A549 (cell line): ENCODE measurements at regions not wholly inside any gene's neighbourhood (a gene's known extent, or its start where the extent isn't known, plus 50 kb on each side); places are given as distances from the start of the nearest gene placed in this dataset.

Experiments used
- ATAC-seq, 2 experiments: fragments of 200-7000 bp in 1 of 2; fragments of >200 bp in 1 of 2; cut with Nextera tagmentation in 1 of 2; cut with Tn5 transposase in 1 of 2; 3 replicates each; pipeline versions ENCODE4 v1.8.0 to v1.9.1; 2018 to 2020; ENCODE audit warnings: mild to moderate bottlenecking in 1 of 2, moderate library complexity in 1 of 2
- CTCF ChIA-PET: fragments of 300-600 bp; sonication (Branson Sonifier 250); formaldehyde crosslinking; extraction: SDS; loops from one replicate; lab custom pipeline; 2021; ENCODE audit warnings: antibody characterized with exemption, inconsistent platforms; lab: Yijun Ruan, JAX
- POLR2A ChIA-PET: fragments of 350-600 bp; formaldehyde crosslinking; extraction: SDS; loops from one replicate; lab custom pipeline; 2021; ENCODE audit warnings: antibody characterized with exemption, inconsistent platforms; lab: Yijun Ruan, JAX
- DNase-seq, 2 experiments: peaks; one replicate each; pipeline versions ENCODE4 v3.0.0 to v3.0.0-alpha.2; 2011 to 2016; ENCODE audit warnings: low read depth in 1 of 2, low spot score in 1 of 2
- FAIRE-seq: peaks from 2 replicates; lab custom pipeline; 2011; peaks lifted over from hg19 to GRCh38; lab: Jason Lieb, UNC
- H3K27ac ChIP-seq, 2 experiments: fragments of >200 bp; sonication (Bioruptor Twin); formaldehyde crosslinking; 3 replicates each; pipeline ENCODE4 v1.5.1; 2016 to 2017
- H3K4me1 ChIP-seq: fragments of >200 bp; sonication (Bioruptor Twin); formaldehyde crosslinking; 3 replicates; pipeline ENCODE4 v1.6.1; 2016
- H3K4me2 ChIP-seq: fragments of >200 bp; sonication (Bioruptor Twin); formaldehyde crosslinking; 3 replicates; pipeline ENCODE4 v1.6.1; 2016
- H3K4me3 ChIP-seq: fragments of >200 bp; sonication (Bioruptor Twin); formaldehyde crosslinking; 3 replicates; pipeline ENCODE4 v1.5.1; 2016
- H3K9me3 ChIP-seq: fragments of >200 bp; sonication (Bioruptor Twin); formaldehyde crosslinking; 3 replicates; pipeline ENCODE4 v1.6.1; 2016
- CBX8 ChIP-seq: fragments of 200-600 bp; sonication (generic); IDR thresholded peaks from 2 replicates; pipeline ENCODE4 v1.6.1; 2016
- EP300 ChIP-seq, 2 experiments: fragments of >200 bp; sonication (Bioruptor Twin); formaldehyde crosslinking; IDR thresholded peaks; 2 replicates in 1 of 2; 3 replicates in 1 of 2; pipeline ENCODE4 v1.6.1; 2016 to 2017
- FOSL2 ChIP-seq, 2 experiments: fragments of 450-650 bp in 1 of 2; fragments of >200 bp in 1 of 2; sonication (Bioruptor Twin) in 1 of 2; formaldehyde crosslinking; IDR thresholded peaks; 2 replicates each; pipeline versions ENCODE4 v1.5.0 to v1.6.1; 2016 to 2020; ENCODE audit warnings: mild to moderate bottlenecking in 1 of 2, moderate library complexity in 1 of 2
- FOXS1 ChIP-seq: fragments of 250-450 bp; sonication (Bioruptor Pico); IDR thresholded peaks from 2 replicates; pipeline ENCODE4 v1.5.0; 2020; ENCODE audit warnings: mild to moderate bottlenecking, moderate library complexity
- HEYL ChIP-seq: fragments of 250-450 bp; sonication (Bioruptor Pico); IDR thresholded peaks from 2 replicates; pipeline ENCODE4 v1.8.0; 2021; ENCODE audit warnings: mild to moderate bottlenecking, moderate library complexity
- JUNB ChIP-seq: fragments of >200 bp; sonication (Bioruptor Twin); formaldehyde crosslinking; IDR thresholded peaks from 2 replicates; pipeline ENCODE4 v1.6.1; 2016
- MAFK ChIP-seq: fragments of 450-650 bp; IDR thresholded peaks from 2 replicates; pipeline ENCODE4 v1.6.1; 2014; ENCODE audit not compliant: partially characterized antibody
- MAZ ChIP-seq: fragments of 150-350 bp; IDR thresholded peaks from 2 replicates; pipeline ENCODE4 v1.6.1; 2014; ENCODE audit warnings: antibody characterized with exemption, low read depth, low read length, borderline replicate concordance
- PHF8 ChIP-seq: fragments of 200-600 bp; sonication (generic); IDR thresholded peaks from 2 replicates; pipeline ENCODE4 v1.6.1; 2016; ENCODE audit warnings: low read depth, mild to moderate bottlenecking, antibody characterized with exemption, moderate library complexity, borderline replicate concordance
- SMC3 ChIP-seq: fragments of >200 bp; sonication (Bioruptor Twin); formaldehyde crosslinking; IDR thresholded peaks from 3 replicates; pipeline ENCODE4 v1.6.1; 2018; ENCODE audit warnings: inconsistent platforms
- TFCP2L1 ChIP-seq: fragments of 250-450 bp; sonication (Bioruptor Pico); IDR thresholded peaks from 2 replicates; pipeline ENCODE4 v1.5.0; 2021; ENCODE audit warnings: mild to moderate bottlenecking
- ZNF302 ChIP-seq: fragments of 250-450 bp; sonication (Bioruptor Pico); IDR thresholded peaks from 2 replicates; pipeline ENCODE4 v1.9.0; 2021; ENCODE audit warnings: inconsistent platforms, mild to moderate bottlenecking, moderate library complexity
- WGBS: methylation state at CpG from one replicate; pipeline ENCODE4 v1.1.6; 2017; ENCODE audit errors: missing lambda C conversion rate; 5-methylcytosine and 5-hydroxymethylcytosine counted together
- TF ChIP-seq, protein P1 (sequence below): fragments of 200-600 bp; sonication (generic); IDR thresholded peaks from 2 replicates; pipeline ENCODE4 v1.6.1; 2016; ENCODE audit warnings: antibody characterized with exemption, mild to moderate bottlenecking, moderate library complexity
- TF ChIP-seq, protein P2 (sequence below): fragments of >200 bp; sonication (Bioruptor Twin); formaldehyde crosslinking; IDR thresholded peaks from 3 replicates; pipeline ENCODE4 v1.5.1; 2016
- TF ChIP-seq, protein P3 (sequence below): IDR thresholded peaks from 2 replicates; pipeline ENCODE4 v1.6.1; 2012; ENCODE audit warnings: low read depth, borderline replicate concordance
- TF ChIP-seq, protein P4 (sequence below): fragments of 450-650 bp; IDR thresholded peaks from 2 replicates; pipeline ENCODE4 v1.6.1; 2014; ENCODE audit warnings: antibody characterized with exemption

DNA sequence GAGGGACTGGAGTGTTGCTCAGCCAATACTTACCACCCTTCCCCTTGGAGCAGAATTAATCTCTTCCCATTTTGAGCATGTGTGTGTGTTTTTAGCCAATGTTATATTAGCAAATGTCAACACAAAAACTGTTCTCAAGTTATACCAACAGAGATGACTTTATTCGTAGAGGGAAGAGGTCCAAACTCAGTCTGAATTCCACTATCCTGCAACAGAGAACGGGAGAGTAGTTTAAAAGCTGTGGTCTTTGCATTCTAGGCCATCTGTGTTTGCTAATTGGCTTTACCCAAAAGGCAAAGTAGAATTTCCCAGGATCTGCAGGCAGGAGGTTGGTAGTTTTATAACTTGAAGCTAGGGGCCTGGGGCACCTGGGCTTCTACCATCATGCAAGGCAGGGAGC, 847.9 kb upstream of the TMEM132C start (continued):
- TF ChIP-seq, protein P1, sequence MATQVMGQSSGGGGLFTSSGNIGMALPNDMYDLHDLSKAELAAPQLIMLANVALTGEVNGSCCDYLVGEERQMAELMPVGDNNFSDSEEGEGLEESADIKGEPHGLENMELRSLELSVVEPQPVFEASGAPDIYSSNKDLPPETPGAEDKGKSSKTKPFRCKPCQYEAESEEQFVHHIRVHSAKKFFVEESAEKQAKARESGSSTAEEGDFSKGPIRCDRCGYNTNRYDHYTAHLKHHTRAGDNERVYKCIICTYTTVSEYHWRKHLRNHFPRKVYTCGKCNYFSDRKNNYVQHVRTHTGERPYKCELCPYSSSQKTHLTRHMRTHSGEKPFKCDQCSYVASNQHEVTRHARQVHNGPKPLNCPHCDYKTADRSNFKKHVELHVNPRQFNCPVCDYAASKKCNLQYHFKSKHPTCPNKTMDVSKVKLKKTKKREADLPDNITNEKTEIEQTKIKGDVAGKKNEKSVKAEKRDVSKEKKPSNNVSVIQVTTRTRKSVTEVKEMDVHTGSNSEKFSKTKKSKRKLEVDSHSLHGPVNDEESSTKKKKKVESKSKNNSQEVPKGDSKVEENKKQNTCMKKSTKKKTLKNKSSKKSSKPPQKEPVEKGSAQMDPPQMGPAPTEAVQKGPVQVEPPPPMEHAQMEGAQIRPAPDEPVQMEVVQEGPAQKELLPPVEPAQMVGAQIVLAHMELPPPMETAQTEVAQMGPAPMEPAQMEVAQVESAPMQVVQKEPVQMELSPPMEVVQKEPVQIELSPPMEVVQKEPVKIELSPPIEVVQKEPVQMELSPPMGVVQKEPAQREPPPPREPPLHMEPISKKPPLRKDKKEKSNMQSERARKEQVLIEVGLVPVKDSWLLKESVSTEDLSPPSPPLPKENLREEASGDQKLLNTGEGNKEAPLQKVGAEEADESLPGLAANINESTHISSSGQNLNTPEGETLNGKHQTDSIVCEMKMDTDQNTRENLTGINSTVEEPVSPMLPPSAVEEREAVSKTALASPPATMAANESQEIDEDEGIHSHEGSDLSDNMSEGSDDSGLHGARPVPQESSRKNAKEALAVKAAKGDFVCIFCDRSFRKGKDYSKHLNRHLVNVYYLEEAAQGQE: no peak
- TF ChIP-seq FOSL2 (IDR thresholded peaks at IDR 0.05) (no peak), FOSL2 (CRISPR knock-in tag; IDR thresholded peaks at IDR 0.05) (no peak)

- Histone ChIP-seq H3K4me2 (no peak overlapping the region), H3K9me3 (peaks cover 4% of the 10 kb centered on the region; the same call in 1 of the 3 replicates), H3K4me3 (no peak overlapping the region), H3K4me1 (no peaks in the 10 kb centered on the region), H3K27ac (no peak overlapping the region)
- under 1% methylated on average over 5 of the region's 5 CpGs for WGBS
- ATAC-seq (no peak), FAIRE-seq (no peak), DNase-seq (no peak)
- ChIA-PET CTCF (no interaction called here), POLR2A (no interaction called here)
- TF ChIP-seq MAFK (no peak), EP300 (IDR thresholded peaks at IDR 0.05) (no peak), PHF8 (no peak), TFCP2L1 (CRISPR knock-in tag) (no peak), HEYL (no peak)
- TF ChIP-seq, protein P2, sequence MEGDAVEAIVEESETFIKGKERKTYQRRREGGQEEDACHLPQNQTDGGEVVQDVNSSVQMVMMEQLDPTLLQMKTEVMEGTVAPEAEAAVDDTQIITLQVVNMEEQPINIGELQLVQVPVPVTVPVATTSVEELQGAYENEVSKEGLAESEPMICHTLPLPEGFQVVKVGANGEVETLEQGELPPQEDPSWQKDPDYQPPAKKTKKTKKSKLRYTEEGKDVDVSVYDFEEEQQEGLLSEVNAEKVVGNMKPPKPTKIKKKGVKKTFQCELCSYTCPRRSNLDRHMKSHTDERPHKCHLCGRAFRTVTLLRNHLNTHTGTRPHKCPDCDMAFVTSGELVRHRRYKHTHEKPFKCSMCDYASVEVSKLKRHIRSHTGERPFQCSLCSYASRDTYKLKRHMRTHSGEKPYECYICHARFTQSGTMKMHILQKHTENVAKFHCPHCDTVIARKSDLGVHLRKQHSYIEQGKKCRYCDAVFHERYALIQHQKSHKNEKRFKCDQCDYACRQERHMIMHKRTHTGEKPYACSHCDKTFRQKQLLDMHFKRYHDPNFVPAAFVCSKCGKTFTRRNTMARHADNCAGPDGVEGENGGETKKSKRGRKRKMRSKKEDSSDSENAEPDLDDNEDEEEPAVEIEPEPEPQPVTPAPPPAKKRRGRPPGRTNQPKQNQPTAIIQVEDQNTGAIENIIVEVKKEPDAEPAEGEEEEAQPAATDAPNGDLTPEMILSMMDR: no peak
- TF ChIP-seq, protein P3, sequence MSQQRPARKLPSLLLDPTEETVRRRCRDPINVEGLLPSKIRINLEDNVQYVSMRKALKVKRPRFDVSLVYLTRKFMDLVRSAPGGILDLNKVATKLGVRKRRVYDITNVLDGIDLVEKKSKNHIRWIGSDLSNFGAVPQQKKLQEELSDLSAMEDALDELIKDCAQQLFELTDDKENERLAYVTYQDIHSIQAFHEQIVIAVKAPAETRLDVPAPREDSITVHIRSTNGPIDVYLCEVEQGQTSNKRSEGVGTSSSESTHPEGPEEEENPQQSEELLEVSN: no peak
Observed at GRCh38 chr12:127421614-127422013, 845.4 kb upstream of the TMEM132C start.

DNA sequence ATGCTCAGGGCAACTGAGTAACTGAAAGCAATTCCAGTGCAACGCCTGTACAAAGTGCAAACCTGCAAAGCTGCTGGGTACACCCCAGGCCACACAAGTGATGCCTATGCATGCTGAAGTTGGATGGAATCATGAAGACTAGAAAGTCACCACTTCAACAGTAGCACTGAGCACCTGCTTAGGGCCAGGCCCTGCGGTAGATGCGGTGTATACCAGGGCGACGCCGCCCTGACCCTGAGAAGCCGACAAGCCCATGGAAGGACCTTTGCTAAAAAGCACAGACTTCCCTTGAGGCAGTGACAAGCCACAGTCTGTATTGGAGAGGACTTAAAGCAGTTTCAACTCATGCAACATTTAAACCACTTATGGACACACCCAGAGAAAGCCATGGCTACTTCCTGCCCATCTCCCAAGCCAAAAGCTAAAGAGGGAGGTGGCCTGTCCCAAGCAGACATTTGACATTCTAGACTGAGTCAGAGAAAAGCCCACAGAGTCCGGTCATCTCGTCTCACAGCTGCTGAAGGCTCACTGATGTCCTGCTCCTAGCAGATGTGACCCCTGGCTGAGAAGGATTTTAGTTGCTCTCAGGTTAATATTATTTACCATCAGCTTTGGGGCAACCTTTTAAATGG, 843.9 kb upstream of the TMEM132C start:
- H3K9me3 ChIP-seq: no peaks in the 10 kb centered on the region; the same call in 2 of the 3 replicates
- H3K4me2 ChIP-seq: no peak overlapping the region
- 20% methylated on average over 9 of the region's 9 CpGs for WGBS
- TF ChIP-seq ZNF302 (CRISPR knock-in tag) (no peak), SMC3 (no peak), CBX8 (no peak), MAZ (no peak), TFCP2L1 (CRISPR knock-in tag) (no peak), FOSL2 (IDR thresholded peaks at IDR 0.05) (no peak), FOSL2 (CRISPR knock-in tag; IDR thresholded peaks at IDR 0.05) (no peak), FOXS1 (CRISPR knock-in tag) (no peak), JUNB (no peak), HEYL (no peak)
- TF ChIP-seq, protein P4, sequence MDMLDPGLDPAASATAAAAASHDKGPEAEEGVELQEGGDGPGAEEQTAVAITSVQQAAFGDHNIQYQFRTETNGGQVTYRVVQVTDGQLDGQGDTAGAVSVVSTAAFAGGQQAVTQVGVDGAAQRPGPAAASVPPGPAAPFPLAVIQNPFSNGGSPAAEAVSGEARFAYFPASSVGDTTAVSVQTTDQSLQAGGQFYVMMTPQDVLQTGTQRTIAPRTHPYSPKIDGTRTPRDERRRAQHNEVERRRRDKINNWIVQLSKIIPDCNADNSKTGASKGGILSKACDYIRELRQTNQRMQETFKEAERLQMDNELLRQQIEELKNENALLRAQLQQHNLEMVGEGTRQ: no peak
- FAIRE-seq: no peak
- no peak for DNase-seq
- POLR2A ChIA-PET: no interaction called here
- H3K4me3 ChIP-seq: no peak overlapping the region
- H3K27ac ChIP-seq: no peak overlapping the region
- CTCF ChIA-PET: no interaction called here
- ATAC-seq: no peak
- no peaks in the 10 kb centered on the region for H3K4me1 ChIP-seq
